Stimulated activated CD8-positive, alpha-beta memory T cell treated with anti-CD3 and anti-CD28 coated beads, Interleukin-4, amount 100 ng/mL, for 48 hours (primary cell): ENCODE measurements at regions not wholly inside any gene's neighbourhood (a gene's known extent, or its start where the extent isn't known, plus 50 kb on each side); places are given as distances from the start of the nearest gene placed in this dataset.

ENCODE experiments used
- DNase-seq: peaks from one replicate; pipeline ENCODE4 v3.0.0-alpha.2; 2020

DNA sequence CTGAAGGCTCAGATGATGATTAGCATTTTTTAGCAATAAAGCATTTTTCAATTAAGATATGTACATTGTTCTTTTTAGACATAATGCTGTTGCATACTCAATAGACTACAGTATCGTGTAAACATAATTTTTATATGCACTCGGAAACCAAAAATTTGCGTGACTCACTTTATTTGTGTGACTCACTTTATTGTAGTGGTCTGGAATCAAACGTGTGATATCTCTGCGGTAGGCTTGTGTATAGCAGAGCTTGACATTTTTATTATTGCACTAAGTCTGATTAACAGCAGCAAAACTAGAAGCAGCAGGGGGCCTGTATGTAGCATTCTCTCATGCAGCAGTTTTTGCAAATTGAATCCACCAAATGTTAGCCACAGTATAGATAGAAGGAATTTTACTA lies 119.1 kb upstream of the PRDX4 start:
- DNase-seq = no peak

DNA sequence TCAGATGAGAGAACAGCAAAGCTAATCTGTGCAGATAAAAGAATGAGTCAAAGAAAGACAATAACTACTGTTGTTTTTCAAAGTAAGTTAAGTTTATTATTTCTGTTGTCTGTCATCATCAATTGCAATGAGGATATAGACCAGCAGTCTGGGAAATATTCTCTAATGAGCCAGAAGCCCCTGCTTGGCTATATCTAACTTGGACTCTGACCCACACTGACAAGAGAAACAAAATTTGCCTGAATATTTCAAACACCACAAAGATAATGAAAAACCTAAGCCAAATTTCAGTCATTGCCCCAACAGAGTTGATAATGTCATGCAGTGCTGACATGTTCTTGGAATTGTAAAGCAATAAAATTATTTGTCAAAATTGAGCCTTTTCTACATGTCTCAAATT lies 115.0 kb upstream of the PRDX4 start:
- DNase-seq = no peak

GRCh38 chrX:23554304-23554703 lies 113.0 kb upstream of the PRDX4 start:
- DNase-seq = no peak

- DNase-seq = no peak
Observed at GRCh38 chrX:23557070-23557469, 110.2 kb upstream of the PRDX4 start.

- DNase-seq = no peak
Observed at GRCh38 chrX:23559975-23560374, 107.3 kb upstream of the PRDX4 start.

- no peak for DNase-seq
Observed at GRCh38 chrX:23570674-23571343, 96.5 kb upstream of the PRDX4 start.

DNA sequence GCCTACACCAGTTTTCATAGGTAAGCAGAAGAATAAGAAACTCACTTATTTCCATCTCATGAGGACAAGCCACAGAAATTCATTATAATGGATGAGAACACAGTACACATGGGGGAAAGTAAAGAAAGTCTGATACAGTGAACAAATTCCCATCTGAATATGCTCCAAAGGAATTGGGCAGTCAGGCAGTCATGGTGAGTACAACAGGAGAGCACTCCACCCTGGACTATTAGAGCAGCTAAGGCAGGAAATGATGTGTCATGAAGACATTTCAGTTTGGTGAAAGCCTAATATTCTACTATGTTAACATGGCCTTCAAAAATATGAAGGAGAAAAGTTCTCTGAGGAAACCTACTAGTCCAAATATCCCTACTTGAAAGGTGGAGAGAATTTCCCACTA lies 92.0 kb upstream of the PRDX4 start:
- DNase-seq = no peak

DNA sequence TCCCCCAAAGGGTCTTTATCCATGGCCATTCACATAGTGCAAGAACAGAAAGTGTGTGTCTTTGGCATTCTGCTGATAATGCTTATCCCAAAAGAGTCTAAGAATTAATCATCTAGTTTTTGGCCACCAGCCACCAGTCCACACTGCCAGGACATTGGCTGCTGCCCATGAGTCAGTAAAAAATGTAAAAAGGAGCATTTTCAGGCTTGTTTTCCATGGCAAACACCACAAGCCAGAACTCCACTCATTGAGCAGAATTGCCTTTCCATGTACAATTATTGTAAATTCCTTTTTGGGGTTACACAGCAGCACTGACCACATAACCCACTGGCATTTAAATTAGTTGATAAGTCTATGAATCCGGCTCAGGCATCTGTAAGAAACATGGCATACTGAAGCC lies 89.2 kb upstream of the PRDX4 start:
- no peak for DNase-seq

DNA sequence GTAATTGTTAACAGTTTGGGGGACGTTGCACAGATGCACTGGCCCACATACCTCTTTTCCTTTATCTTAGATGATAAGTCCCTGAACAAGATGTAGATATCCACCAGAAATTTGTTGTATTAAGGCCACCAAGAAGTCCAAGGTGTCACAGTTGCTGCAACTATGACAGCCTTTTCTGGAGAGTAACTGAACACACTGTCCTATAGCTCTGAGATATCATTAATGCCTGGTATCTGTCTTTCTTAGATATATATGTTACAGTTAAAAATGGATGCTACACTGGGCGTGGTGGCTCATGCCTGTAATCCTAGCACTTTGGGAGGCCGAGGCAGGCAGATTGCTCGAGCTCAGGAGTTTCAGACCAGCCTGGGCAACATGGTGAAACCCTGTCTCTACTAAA lies 77.8 kb upstream of the PRDX4 start:
- DNase-seq = no peak

GRCh38 chrX:23592741-23593140 lies 74.6 kb upstream of the PRDX4 start:
- DNase-seq = no peak

DNA sequence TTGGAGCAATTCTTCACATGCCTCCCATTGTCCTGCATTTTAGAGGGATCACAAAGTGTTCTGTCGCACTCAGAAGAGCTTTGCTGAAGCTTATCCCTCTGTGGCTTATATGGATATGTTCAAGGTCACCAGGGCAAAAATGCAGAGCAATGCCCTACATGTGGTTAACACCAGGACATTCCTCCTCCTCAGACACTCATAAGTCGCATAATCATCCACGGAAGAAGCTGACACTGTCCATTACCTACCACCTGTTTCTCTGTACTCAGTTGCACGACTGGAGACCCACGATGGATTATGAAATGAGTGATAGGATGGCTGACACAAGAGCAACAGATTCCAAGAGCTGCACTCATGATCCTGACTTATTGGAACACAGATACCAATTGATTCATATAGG lies 68.7 kb upstream of the PRDX4 start:
- no peak for DNase-seq

GRCh38 chrX:23603501-23603900 lies 63.8 kb upstream of the PRDX4 start:
- DNase-seq = no peak

- no peak for DNase-seq
Observed at GRCh38 chrX:23610495-23610894, 56.8 kb upstream of the PRDX4 start.

GRCh38 chrX:23612846-23613245 lies 54.4 kb upstream of the PRDX4 start:
- DNase-seq = no peak

DNA sequence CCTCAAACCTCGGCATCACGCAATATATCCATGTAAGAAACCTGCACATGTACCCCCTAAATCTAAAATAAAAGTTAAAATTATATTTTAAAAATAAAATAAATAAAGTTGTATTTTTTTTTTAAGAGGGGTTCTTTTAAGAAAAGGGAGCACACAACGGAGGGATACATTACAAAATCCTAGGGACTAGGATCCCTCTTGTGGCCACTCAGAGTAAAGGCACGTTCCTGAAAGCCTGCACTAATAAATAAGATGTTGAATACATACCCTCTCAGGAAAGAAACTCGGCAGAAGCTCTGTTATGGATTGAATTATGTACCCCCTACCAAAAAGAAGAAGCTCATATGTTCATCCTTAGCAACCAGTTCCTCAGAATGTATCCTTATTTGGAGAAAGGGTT lies 50.9 kb upstream of the PRDX4 start:
- no peak for DNase-seq
